Neural cell (in vitro differentiated cells): ENCODE measurements at regions not wholly inside any gene's neighbourhood (a gene's known extent, or its start where the extent isn't known, plus 50 kb on each side); places are given as distances from the start of the nearest gene placed in this dataset.

Experiments
- CTCF ChIP-seq: fragments of 450-650 bp; IDR thresholded peaks from 2 replicates; pipeline ENCODE4 v1.5.1; 2014; ENCODE audit warnings: antibody characterized with exemption, mild to moderate bottlenecking, moderate library complexity; ENCODE audit not compliant: poor library complexity, severe bottlenecking
- EP300 ChIP-seq: fragments of 450-650 bp; conservative IDR thresholded peaks from 2 replicates; pipeline ENCODE4 v1.6.1; 2014; ENCODE audit warnings: antibody characterized with exemption, mild to moderate bottlenecking, moderate library complexity; ENCODE audit not compliant: poor library complexity, severe bottlenecking
- EZH2 ChIP-seq: fragments of 200-600, 300-800 bp; shearing (Covaris generic), sonication (generic); IDR thresholded peaks from 2 replicates; pipeline ENCODE4 v1.6.1; 2014; ENCODE audit warnings: antibody characterized with exemption, low read length, borderline replicate concordance, mild to moderate bottlenecking; ENCODE audit not compliant: insufficient read depth, poor library complexity, severe bottlenecking
- MXI1 ChIP-seq: fragments of 450-650 bp; conservative IDR thresholded peaks from 2 replicates; pipeline ENCODE4 v1.6.1; 2014; ENCODE audit warnings: antibody characterized with exemption, mild to moderate bottlenecking; ENCODE audit not compliant: poor library complexity, severe bottlenecking
- POLR2AphosphoS5 ChIP-seq: IDR thresholded peaks from 2 replicates; pipeline ENCODE4 v1.6.1; 2012
- RAD21 ChIP-seq: fragments of 450-650 bp; conservative IDR thresholded peaks from 2 replicates; pipeline ENCODE4 v1.6.1; 2014; ENCODE audit warnings: antibody characterized with exemption, mild to moderate bottlenecking, moderate library complexity
- TAF1 ChIP-seq: IDR thresholded peaks from 2 replicates; pipeline ENCODE4 v1.6.1; 2012; ENCODE audit warnings: low read depth

- TF ChIP-seq CTCF = no peak
- no peak for TF ChIP-seq POLR2AphosphoS5
- TF ChIP-seq EZH2 = no peak
- TF ChIP-seq MXI1 = no peak
- no peak for TF ChIP-seq EP300
- TF ChIP-seq TAF1 = no peak
- no peak for TF ChIP-seq RAD21
Observed at GRCh38 chr2:116915673-116916072, 898.8 kb upstream of the DDX18 start.
